HCT116 (cell line): ENCODE measurements at regions not wholly inside any gene's neighbourhood (a gene's known extent, or its start where the extent isn't known, plus 50 kb on each side); places are given as distances from the start of the nearest gene placed in this dataset.

ENCODE experiments used
- POLR2A ChIP-seq: IDR thresholded peaks from 2 replicates; pipeline ENCODE4 v1.7.0; 2011; ENCODE audit warnings: borderline replicate concordance; ENCODE audit not compliant: insufficient read depth, insufficient read length; ENCODE audit errors: extremely low read depth
- SP1 ChIP-seq: IDR thresholded peaks from 2 replicates; pipeline ENCODE4 v1.6.1; 2012; ENCODE audit warnings: low read depth

GRCh38 chr5:6175172-6175854 lies 203.0 kb downstream of the MED10 start:
- TF ChIP-seq POLR2A (no peak), SP1 (no peak)
